ENCODE measurements at regions not wholly inside any gene's neighbourhood (a gene's known extent, or its start where the extent isn't known, plus 50 kb on each side); places are given as distances from the start of the nearest gene placed in this dataset.
"Not testable (repeated sequence)": the region's sequence is repeated elsewhere in the genome, so short reads cannot be mapped to it uniquely, and the experiment has no call there.

- TF ChIP-seq CTCF (IDR thresholded peaks at IDR 0.05; ENCODE audit: low read depth, low read length); EZH2phosphoT487 (IDR thresholded peaks at IDR 0.05; ENCODE audit: low read depth): not testable (repeated sequence)
These were observed 55.9 kb upstream of the SLC2A1 start for GRCh38 chr1:43014579-43014978.
